Tibial nerve (tissue), 4 donors: ENCODE measurements at regions not wholly inside any gene's neighbourhood (a gene's known extent, or its start where the extent isn't known, plus 50 kb on each side); places are given as distances from the start of the nearest gene placed in this dataset.

ENCODE experiments used
- DNase-seq, 2 donors: peaks; one replicate each; pipeline ENCODE4 v3.0.0-alpha.2; 2019; ENCODE audit warnings: low spot score in 2 of 2
- H3K27ac ChIP-seq, 4 donors: fragments of 200-600 bp; sonication (generic) in 3 of 4; one replicate each; pipeline ENCODE4 v1.5.1; 2017 to 2019; ENCODE audit warnings: mild to moderate bottlenecking in 1 of 4
- H3K27me3 ChIP-seq, 2 donors: fragments of 200-600 bp; sonication (generic) in 1 of 2; one replicate each; pipeline versions ENCODE4 v1.5.1 to v1.6.0; 2017 to 2019
- H3K36me3 ChIP-seq, 3 donors: fragments of 200-600 bp; sonication (generic); one replicate each; pipeline ENCODE4 v1.5.1; 2018 to 2019
- H3K4me1 ChIP-seq, 4 donors: fragments of 200-600 bp; sonication (generic) in 3 of 4; one replicate each; pipeline ENCODE4 v1.5.1; 2017 to 2019
- H3K4me3 ChIP-seq, 4 donors: fragments of 200-600 bp; sonication (generic) in 3 of 4; one replicate each; pipeline ENCODE4 v1.5.1; 2017 to 2019; ENCODE audit warnings: mild to moderate bottlenecking in 1 of 4, moderate library complexity in 1 of 4
- H3K9me3 ChIP-seq, 4 donors: fragments of 200-600 bp; sonication (generic) in 3 of 4; one replicate each; pipeline ENCODE4 v1.5.1; 2017 to 2019
- CTCF ChIP-seq, 5 experiments: fragments of 200-600 bp in 3 of 5; fragments of 450-650 bp in 2 of 5; sonication (generic) in 3 of 5; IDR thresholded peaks; one replicate each; pipeline ENCODE4 v1.5.1; 2016 to 2019; ENCODE audit warnings: antibody characterized with exemption in 5 of 5, mild to moderate bottlenecking in 3 of 5, moderate library complexity in 2 of 5
- EP300 ChIP-seq, 2 donors: sonication (generic); formaldehyde crosslinking; IDR thresholded peaks; one replicate each; pipeline ENCODE4 v1.6.1; 2017; ENCODE audit warnings: antibody characterized with exemption in 2 of 2, mild to moderate bottlenecking in 1 of 2
- POLR2A ChIP-seq, 2 donors: fragments of 450-650 bp; IDR thresholded peaks; one replicate each; pipeline ENCODE4 v1.6.1; 2017; ENCODE audit warnings: antibody characterized with exemption in 2 of 2, mild to moderate bottlenecking in 2 of 2, moderate library complexity in 2 of 2
- WGBS, 2 donors: methylation state at CpG; one replicate each; pipeline ENCODE4 v1.1.5; 2018; 5-methylcytosine and 5-hydroxymethylcytosine counted together

DNA sequence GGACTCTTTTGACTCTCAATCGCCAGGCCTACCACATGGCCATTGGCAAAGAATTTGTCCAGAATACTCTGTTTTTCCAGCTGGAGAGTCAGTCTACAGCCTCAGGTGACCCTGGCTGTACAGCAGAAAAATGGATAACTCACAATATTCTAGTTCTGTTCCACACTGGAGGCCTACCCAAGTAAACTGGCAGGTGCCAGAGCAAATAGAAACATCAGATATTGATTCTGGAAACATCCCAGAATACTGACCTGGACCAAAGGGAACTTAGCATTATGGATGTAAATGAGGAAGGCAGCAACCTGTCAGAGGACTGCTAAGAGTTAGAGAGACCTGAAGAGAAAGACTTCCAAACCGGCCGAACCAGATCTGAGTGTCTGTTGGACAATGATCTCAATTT is 147.9 kb upstream of the SMAD1 start:
- 67% methylated on average over 3 of the region's 3 CpGs for WGBS, 2 donors
- TF ChIP-seq CTCF (IDR thresholded peaks at IDR 0.05) (no peak), POLR2A (IDR thresholded peaks at IDR 0.05) (no peak), EP300 (IDR thresholded peaks at IDR 0.05) (no peak)
- no peak overlapping the region for H3K27ac ChIP-seq
- no peaks in the 10 kb centered on the region for H3K4me1 ChIP-seq
- no peaks in the 10 kb centered on the region for H3K27me3 ChIP-seq
- no peak overlapping the region for H3K4me3 ChIP-seq
- H3K9me3 ChIP-seq = no peaks in the 10 kb centered on the region
- no peaks in the 10 kb centered on the region for H3K36me3 ChIP-seq
- DNase-seq = no peak

DNA sequence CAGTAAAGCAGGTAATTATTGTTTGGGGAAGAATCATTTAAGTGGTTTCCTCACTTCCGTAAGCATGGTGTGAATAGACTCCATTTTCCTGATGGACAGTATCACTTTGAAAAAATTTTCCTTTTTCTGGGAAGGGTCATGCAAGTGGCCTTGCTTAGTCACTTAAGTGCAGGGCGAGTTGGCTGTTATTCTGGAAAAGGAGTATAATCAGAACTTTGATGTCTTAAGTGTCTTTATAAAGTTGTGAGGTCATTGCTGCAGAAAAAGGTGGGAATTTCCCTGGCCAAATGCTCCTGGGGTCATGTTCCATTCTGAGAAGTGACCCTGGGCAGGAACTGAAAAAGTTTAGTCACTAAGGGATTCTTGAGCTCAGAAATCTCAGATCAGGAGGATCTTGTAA is 146.1 kb upstream of the OTUD4 start:
- no peaks in the 10 kb centered on the region for H3K27me3 ChIP-seq
- no peak overlapping the region for H3K4me3 ChIP-seq
- no peak for DNase-seq
- TF ChIP-seq CTCF (IDR thresholded peaks at IDR 0.05) (no peak), EP300 (IDR thresholded peaks at IDR 0.05) (no peak), POLR2A (IDR thresholded peaks at IDR 0.05) (no peak)
- no peaks in the 10 kb centered on the region for H3K36me3 ChIP-seq
- H3K4me1 ChIP-seq = no peaks in the 10 kb centered on the region
- H3K27ac ChIP-seq = no peak overlapping the region
- H3K9me3 ChIP-seq = no peaks in the 10 kb centered on the region
- WGBS, 2 donors = 67 to 87% methylated on average over 2 of the region's 2 CpGs

GRCh38 chr4:145324161-145324560 is 143.8 kb upstream of the OTUD4 start:
- DNase-seq = no peak
- Histone ChIP-seq H3K4me1 (no peaks in the 10 kb centered on the region), H3K9me3 (no peaks in the 10 kb centered on the region), H3K27ac (no peak overlapping the region), H3K36me3 (no peaks in the 10 kb centered on the region), H3K27me3 (no peaks in the 10 kb centered on the region), H3K4me3 (no peak overlapping the region)
- no peak for TF ChIP-seq POLR2A (IDR thresholded peaks at IDR 0.05)
- TF ChIP-seq CTCF (IDR thresholded peaks at IDR 0.05) = no peak
- TF ChIP-seq EP300 (IDR thresholded peaks at IDR 0.05) = no peak
- 59 to 69% methylated on average over 8 of the region's 8 CpGs for WGBS, 2 donors

DNA sequence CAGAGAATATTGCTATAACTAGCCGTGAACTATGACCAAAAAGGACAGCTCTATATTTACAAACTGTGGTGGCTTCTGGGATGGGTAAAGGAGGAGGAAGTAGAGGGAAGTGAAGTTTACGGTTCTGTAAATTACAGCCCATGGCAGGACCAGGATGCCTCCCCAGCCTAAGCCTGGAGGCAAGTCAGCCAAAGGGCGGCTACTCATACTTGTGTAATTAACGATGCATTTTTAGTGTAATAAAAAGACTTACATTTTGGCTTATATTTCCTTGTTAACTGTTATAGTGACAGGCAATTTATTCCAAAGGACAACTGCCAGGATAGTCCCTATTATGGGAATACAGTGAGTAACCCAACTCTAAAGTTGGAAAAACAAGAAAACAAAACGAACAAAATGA is 139.9 kb upstream of the OTUD4 start:
- no peak overlapping the region for H3K27ac ChIP-seq
- no peaks in the 10 kb centered on the region for H3K4me1 ChIP-seq
- H3K9me3 ChIP-seq = no peaks in the 10 kb centered on the region
- no peaks in the 10 kb centered on the region for H3K36me3 ChIP-seq
- no peak for DNase-seq
- H3K4me3 ChIP-seq = no peak overlapping the region
- H3K27me3 ChIP-seq = no peaks in the 10 kb centered on the region
- 64% methylated on average over 5 of the region's 5 CpGs for WGBS, 2 donors
- TF ChIP-seq CTCF (IDR thresholded peaks at IDR 0.05) (no peak), EP300 (IDR thresholded peaks at IDR 0.05) (no peak), POLR2A (IDR thresholded peaks at IDR 0.05) (no peak)

DNA sequence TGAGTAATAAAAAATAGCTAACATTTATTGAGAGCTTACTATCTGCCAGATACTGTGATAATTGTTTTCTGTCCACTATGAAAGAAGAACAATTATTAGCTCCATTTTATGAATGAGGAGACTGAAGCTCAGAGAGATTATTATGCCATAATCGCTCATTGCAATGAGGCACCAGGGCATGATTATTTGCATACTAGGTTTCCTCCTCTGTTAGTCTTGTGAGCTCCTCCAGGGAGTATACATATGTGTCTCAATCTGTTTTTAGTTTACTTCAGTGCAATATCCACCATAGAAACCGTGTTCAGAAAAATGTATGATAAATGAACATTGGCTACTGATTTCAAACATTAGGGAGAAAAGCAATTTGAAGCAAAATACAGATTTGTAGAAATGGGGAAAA is 139.4 kb upstream of the OTUD4 start:
- WGBS, 2 donors = 70 to 79% methylated on average over 2 of the region's 2 CpGs
- no peaks in the 10 kb centered on the region for H3K4me1 ChIP-seq
- TF ChIP-seq POLR2A (IDR thresholded peaks at IDR 0.05) (no peak), CTCF (IDR thresholded peaks at IDR 0.05) (no peak), EP300 (IDR thresholded peaks at IDR 0.05) (no peak)
- no peak for DNase-seq
- no peak overlapping the region for H3K4me3 ChIP-seq
- H3K27me3 ChIP-seq = no peaks in the 10 kb centered on the region
- H3K27ac ChIP-seq = no peak overlapping the region
- H3K9me3 ChIP-seq = no peaks in the 10 kb centered on the region
- no peaks in the 10 kb centered on the region for H3K36me3 ChIP-seq
